Fibroblast of skin of right quadriceps (primary cell): ENCODE measurements at regions not wholly inside any gene's neighbourhood (a gene's known extent, or its start where the extent isn't known, plus 50 kb on each side); places are given as distances from the start of the nearest gene placed in this dataset.
"Not testable (repeated sequence)": the region's sequence is repeated elsewhere in the genome, so short reads cannot be mapped to it uniquely, and the experiment has no call there.

Experiments used
- DNase-seq: peaks from one replicate; pipeline ENCODE4 v3.0.0-alpha.2; 2013

DNA sequence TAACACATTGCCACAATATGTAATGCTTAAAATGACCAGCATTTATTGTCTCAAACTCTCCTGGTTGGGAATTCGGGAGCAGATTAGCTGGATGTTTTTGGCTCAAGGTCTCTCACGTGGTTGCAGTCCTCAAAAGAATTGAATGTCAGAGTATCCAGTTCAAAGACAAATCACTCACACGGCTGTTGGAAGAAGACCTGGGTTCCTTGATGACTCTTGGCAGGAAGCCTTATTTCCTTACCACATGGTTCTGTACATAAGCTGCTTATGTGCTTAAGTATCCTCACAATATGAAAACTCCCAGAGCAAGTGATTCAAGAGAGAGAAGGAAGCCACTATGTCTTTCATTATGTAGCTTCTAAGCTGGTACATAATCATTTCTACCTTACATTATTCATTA, 230.3 kb upstream of the PTPRD start:
- DNase-seq: no peak

DNA sequence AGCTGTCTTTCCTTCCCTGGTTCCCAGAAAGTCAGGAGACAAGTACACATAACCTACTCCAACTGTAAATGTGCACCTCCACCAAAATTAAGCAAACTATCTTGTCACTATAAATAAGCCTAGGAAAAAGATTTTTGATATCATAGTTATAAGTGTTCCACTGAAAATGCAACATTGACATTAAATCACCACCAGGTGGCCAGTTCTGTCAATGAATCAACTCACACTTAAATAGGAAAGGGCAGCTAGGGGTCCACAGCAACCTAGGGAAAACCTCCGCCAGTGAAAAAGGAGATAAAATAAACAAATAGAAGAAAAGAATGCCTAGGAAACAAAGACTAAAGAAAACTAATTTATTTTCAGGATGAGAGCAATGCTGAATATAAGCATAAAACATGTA, 243.0 kb upstream of the PTPRD start:
- peak; percentile 1 for DNase-seq

DNA sequence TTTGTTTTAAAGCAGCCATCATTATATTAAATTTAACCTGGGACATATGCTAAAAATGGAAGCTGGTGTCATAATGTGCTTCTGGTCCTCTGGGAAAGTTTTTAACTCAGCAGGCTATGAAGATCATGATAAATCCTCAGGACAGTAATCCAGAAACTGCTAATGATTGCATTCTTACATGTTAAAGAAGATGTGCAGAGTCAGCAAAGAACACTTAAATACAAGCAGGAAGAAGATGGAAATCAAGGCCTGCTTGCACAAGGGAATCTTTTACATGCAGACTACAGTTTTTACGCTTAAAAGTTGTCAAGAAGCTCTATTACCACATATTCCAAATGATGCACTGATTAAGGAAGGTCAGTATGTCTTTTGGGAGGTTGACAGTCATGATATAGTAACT, 246.0 kb upstream of the PTPRD start:
- no peak for DNase-seq

DNA sequence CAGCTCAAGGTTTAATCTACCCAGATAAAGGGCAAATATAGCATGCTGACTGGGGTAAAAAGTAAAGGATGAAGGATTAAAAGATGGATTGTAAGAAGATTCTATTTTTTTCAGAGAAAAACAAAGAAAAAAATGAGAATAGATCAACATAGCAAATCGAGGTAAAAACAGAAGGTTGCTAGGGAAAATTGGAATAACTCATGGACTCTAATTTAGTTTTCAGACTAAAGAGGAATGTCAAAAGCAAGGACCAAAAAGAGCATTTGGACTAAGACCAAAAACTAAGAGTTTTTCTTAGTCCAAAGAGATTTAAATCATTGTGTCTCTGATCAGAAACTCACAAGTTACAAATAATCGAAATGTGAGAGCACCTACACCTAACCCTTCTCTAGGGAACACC, 250.7 kb upstream of the PTPRD start:
- DNase-seq: no peak

DNA sequence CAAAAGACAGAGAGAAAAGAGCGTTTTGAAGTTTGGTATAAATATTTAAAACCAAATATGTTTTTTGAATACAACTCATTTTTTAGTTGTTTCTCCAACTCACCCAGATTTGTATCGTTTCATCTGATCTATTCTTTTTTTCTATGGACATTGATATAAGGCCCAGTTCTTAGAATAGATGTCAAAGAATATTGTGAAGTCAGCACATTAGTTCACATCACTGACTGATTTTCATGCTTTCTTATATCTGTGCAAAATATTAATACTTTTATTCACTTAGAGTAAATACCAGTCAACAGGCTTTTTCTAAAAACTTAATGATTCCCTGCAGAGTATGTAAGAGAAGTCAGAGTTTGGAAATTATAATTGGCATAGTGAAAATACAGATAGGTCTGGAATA, 254.4 kb upstream of the PTPRD start:
- DNase-seq: no peak

DNA sequence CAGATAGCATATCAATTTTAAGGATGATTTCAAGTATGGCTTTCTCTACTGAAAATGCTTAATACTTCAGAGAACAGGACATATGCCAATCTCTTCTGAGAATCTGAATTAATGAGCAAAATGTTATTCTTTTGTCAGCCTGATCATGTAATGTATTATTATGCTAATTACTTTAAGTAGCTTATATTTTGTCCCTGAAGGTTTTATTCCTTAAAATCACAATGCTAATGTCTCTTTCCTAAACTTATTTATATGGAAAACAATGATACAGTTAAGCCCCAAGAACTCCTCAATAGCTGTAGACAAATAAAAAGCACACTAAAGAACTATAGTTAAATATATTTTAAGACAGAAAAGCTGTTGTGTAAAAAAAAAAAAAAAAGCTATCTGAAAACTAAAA, 256.9 kb upstream of the PTPRD start:
- no peak for DNase-seq

DNA sequence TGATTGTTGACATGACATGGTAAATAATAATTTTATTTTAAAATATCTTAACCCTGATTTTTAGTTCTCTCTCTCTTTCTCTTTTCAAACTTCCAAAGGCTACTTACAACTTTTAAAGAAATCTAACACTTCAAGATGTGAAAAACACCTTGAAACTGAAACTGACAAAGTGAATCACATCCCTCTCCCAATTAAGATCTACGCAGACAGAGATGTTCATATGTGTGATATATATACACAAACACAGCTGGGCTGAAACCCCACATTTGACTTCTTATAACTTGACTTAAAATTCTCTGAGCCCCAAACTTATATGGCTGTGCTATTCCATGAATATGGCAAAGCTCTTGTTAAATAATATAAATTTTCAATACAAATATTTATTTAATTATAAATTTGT, 261.2 kb upstream of the PTPRD start:
- DNase-seq: no peak

DNA sequence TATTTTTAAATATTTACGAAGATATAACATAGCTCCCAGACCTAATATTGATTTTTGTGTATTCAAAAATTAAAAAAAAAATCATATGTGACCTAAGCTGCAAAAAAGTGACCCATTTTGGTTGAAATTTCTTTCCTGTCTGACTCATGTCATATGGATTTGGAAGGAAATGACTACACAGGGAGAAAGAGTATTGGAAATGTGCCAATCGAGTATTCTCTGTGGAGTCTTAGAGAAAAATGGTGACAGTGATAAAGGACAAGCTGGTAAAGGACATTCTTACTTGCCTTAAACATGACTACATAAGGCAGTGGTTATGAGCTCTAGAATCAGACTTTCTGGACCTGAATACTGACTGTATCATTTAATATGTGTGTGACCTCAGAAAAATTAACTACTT, 262.9 kb upstream of the PTPRD start:
- peak; percentile 56 for DNase-seq

DNA sequence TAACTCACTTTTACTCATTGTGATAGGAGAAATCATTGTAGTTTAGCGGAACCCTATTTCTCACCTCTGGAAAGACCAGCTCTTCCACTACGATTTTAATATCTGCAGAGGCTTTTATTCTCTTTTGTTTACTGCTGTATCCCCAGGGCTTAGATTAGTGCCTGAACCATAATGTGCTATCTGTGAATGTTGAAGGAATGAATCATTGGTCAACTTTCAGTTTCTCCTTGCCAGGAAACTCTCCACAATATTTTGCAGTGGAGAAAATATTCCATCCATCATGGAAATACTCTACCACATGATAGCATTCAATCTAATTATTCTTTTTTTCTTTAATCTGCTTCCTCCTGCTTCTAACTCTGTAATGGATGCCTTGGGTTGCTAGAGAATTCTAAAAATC, 263.5 kb upstream of the PTPRD start:
- DNase-seq: peak; percentile 25

DNA sequence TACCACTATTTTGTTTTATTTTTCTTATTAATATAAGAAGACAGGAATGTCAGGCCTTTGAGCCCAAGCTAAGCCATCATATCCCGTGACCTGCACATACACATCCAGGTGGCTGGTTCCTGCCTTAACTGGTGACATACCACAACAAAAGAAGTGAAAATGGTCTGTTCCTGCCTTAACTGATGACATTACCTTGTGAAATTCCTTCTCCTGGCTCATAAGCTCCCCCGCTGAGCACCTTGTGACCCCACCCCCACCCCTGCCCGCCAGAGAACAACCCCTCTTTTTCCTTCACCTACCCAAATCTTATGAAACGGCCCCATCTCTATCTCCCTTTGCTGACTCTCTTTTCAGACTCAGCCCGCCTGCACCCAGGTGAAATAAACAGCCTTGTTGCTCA, 277.5 kb upstream of the PTPRD start:
- not testable (repeated sequence) for DNase-seq

DNA sequence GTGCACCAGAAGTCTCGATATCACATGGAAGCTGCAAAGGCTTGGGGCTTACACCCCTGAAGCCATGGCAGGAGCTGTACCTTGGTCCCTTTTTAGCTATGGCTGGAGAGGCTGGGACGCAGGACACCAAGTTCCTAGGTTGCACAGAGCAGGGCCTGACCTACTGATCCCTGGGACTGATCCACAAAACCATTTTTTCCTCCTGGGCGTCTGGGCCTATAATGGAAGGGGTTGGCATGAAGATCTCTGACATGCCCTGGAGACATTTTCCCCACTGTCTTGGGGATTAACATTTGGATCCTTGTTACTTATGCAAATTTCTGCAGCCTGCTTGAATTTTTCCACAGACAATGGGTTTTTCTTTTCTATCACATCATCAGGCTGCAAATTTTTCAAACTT, 286.7 kb upstream of the PTPRD start:
- no peak for DNase-seq

DNA sequence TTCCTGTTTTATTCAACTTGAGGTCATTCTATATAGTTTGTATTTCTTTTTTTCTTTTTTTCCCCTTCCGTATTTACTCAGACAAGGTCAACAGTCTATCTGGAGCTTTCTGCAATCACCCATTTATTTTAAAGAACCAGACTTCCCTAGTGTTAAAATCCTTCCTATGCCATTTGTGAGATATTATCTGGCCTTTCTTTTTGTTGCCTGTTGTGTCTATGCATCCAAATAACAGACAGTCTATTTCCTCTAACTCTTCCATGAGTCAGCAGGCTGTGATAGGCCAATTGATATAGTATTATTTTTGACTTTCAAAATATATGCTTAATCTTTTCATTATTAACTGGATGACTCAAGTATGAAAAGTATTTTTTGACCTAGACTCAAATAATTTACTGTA, 291.2 kb upstream of the PTPRD start:
- DNase-seq: no peak

DNA sequence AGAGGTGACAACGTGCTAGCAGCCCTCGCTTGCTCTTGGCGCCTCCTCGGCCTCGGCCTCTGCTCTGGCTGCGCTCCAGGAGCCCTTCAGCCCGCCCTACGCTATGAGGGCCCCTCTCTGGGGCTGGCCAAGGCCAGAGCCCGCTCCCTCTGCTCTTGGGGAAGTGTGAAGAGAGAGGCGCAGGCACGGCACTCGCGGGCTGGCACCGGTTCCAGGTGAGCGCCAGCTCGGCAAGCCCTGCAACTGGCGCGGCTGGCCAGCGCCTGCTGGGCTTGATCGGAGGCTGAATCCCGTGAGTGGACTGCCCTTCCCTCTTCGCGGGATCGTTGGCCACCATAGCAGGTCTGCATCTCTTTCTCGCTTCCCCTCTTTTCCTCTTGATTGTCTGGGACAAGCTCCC, 298.0 kb upstream of the PTPRD start:
- DNase-seq: no peak

DNA sequence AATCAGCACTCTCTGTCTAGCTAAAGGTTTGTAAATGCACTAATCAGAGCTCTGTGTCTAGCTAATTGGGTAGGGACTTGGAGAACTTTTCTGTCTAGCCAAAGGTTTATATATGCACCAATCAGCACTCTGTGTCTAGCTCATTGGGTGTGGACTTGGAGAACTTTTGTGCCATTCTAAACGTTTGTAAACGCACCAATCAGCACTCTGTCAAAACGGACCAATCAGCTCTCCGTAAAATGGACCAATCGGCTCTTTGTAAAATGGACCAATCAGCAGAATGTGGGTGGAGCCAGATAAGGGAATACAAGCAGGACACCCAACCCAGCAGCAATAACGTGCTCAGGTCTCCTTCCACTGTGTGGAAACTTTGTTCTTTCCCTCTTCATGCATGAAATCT, 298.6 kb upstream of the PTPRD start:
- DNase-seq: no peak

DNA sequence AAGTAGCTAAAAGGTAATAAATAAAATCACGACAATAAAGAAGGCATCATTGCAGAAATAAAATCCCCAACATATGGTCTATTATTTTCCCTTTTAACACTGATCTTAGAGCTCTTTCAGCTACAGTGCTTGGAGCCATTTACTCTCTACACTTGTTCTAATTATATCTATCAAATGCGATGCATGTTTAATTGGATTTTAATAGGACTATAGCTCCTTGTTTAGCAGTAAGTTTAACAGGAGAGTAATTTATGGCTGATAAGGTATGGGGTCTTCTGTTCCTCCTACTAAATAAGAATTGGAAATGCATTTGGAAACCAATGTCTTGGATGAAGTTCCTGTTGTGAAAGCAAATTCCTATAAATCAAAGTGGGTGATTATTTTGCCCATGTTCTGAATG, 304.2 kb upstream of the PTPRD start:
- no peak for DNase-seq

DNA sequence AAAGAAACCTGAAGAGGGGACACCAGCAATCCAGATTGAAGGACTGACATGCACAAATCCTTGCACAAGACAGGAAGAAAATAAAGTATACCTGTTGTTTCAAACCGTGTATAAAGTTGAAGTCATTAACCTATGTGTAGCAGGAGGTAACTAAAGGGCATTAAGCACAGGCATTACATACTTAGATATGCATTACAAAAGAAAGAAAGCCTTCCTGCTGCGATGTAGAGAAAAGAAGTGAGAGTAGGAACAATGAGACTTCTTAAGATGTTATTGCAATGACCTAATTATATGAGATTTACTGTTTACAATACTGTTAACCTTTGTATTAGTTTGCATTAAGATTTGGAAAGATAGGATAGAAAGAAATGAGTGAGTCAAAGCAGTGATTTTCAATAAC, 308.9 kb upstream of the PTPRD start:
- no peak for DNase-seq

DNA sequence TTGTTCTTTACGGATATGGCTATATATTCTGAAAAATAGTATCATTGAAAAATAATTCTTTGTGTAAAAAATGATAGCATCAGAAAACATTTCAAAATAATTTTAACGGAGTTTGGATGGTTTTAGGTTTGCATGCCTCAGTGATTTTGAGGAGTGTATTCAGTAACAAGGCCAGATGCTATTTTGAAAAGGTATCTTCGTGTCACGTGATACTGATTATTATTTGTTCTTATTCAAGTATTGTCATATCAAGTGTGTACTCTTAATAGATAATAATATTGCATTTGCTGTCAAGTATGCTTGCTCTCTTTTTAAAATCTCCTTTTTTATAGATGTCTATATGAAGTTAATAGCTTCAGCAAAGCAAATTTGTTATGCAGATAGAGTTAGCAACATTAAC, 313.1 kb upstream of the PTPRD start:
- no peak for DNase-seq

DNA sequence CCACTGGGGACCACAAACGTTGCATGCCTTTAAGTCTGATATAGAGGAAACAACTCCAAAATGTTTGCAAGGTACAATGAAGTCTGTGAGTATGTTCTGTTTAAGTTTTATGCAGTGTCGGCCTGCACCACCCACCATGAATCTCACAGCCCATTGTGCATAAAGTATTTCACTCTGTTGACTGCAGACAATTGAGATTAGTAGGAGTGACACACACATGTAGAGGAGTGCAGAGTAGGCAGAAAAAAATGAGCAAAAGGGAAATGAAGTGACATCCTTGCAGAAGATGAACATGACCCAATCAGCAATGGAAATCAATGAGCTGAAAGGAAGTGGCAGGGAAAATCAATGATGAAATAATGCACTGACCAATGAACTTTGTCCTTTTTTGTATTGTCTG, 315.6 kb upstream of the PTPRD start:
- DNase-seq: no peak

DNA sequence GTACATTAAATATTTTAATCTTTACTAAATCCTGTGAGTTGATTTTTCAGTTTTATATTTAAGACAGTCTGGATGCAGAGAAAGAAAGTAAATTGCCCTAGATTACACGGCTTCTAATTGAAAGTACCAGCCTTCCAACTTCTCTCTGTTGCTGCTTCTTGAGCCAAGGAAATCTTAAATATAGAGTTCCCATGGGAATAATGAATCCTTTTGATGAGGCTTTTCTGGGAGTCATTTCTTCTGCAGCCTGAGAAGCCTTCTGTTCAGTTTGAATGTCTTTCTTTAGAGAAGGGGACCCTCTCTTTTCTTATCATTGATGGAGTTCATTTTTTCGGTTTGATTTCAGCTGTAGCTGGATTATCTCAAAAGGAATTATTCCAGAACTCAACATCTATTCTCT, 317.3 kb upstream of the PTPRD start:
- DNase-seq: no peak

DNA sequence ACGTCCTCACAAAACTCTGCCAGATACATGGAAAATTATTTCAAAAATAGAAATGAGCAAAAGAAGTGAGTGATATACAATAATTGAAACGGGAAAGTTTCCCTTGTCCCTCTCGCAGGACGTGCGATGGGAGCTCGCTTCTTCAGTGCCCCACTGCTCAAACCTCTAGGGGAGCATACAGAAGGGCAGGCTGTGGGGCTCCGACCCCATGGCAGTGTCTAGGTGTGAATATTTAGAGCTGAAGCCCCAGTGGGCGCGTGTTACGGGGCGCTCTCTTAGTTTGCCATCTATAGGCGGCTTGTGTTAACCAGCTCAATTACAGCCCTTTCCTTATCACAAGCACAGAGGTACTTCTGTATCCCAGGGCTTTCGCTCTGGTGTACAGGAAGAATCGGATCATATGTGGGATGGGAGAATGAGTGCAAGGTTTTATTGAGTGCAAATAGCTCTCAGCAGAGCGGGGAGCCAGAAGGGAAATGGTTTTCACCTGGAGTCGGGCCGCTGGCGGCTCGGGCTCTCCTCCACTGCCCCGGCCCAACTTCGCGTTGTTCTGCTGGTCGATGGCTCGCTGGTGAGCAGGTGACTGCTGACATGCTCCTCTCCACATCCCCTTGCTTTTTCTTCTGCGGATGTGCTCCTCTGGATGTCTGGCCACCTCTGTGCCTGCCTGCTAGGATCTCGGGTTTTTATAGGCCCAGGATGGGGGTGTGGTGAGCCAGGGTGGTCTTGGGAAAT, 334.0 kb upstream of the PTPRD start:
- no peak for DNase-seq

DNA sequence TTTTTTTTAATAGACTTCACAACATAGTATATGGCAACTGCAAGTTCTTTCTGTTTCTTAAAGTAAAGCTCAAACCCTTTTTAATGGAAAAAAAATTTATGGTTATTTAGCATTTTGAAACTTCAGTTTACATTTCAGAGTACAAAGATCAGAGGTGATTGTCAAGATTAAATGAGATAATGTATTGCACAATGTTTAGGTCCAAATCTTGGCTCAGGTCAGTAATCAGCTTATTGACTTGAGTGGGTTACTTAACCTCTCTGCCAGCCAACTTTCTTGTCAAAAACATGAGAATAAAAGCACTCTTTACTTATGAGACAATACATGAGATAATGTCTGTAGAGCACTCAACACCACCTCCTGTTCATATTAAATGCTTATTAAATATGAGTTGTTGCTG, 345.1 kb upstream of the PTPRD start:
- DNase-seq: no peak

DNA sequence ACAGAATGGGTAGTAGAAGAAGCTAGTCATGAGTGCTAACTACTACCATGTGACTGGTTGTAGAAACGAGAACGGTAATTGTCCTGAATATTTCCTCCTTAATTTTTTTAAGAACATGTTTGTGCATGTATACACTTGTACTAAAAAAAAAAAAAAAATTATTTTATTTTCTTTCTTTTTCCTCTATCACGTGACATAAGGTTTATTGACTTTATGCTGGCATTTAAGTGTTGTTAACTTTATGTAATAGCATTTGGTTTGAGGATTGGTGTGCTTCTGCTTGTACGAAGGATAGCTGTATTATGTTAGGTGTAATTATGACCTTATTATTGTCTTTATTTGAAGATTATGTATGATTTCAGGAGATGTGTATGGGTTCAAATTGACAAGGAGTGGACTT, 349.1 kb upstream of the PTPRD start:
- no peak for DNase-seq

DNA sequence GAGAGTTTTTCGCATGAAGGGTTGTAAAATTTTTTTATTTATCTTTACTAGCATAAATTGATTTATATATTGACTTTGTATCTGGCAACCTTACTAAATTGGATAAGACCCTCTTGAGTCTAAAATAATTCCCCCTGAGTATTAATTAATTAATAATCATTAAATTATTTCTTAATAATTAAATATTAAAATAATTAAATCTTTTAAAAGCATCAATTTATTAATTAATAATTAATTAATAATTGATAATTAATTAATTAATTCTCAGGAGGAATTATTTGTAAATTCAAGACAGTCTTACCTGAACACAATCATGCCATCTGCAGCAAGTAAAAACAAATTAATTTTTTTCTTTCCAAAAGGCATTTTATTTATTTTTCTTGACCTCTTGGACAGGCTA, 370.4 kb upstream of the PTPRD start:
- no peak for DNase-seq

DNA sequence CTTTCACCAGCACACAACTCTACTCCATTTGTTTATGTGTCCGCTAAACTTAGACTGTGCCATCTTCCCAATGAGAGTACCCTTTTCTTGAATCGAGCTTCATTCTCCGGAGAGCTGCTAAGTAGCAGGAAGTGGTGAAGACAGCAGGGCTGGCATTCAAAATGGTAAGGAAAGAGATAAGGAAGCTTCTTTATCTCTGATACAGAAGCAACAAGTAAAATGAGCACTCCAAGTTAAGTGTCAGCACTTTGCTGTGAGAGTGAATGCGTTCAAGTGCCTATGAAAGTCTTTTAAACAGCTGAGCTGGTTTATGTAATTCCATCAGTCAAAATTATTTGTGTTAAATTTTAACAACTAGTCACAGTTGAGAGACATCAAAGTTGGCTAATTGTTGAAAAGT, 386.8 kb upstream of the PTPRD start:
- DNase-seq: no peak

DNA sequence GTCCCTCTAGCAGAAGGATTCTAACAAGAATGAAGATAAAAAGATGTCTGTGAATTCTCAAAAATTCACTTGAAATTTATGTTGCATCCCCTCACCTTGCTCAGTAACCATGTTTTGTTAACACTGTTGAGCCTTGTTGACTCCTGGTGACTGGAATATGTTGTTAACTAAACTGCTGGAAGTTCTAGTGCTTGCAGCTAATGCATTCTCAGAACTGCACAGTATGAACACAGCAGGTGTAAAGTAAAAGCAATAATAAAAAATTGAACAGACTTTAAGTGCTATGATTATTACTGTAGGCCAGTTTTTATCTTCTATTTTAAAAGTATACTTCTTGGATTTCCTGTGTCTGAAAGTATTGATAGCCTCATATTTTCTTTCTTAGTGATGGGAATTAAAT, 388.7 kb upstream of the PTPRD start:
- DNase-seq: no peak

DNA sequence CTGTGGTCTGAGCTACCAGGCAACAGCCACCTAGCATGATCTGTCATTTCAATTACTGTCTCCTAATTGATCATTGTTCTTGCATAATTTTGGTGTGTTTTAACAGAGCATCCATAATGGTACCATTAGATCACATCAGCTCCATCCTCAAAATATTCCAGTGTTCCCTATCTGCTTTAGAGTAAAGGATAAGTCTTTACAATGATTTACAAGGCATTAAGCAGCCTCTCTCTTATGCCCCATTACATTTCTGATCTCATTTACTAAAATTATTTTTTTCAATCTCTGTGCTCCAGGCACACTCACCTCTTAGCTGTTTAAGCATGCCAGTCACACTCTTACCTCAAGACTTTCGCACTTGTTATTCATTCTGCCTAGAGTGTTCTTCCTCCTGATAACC, 389.9 kb upstream of the PTPRD start:
- no peak for DNase-seq
